ENCODE measurements at regions not wholly inside any gene's neighbourhood (a gene's known extent, or its start where the extent isn't known, plus 50 kb on each side); places are given as distances from the start of the nearest gene placed in this dataset.

DNA sequence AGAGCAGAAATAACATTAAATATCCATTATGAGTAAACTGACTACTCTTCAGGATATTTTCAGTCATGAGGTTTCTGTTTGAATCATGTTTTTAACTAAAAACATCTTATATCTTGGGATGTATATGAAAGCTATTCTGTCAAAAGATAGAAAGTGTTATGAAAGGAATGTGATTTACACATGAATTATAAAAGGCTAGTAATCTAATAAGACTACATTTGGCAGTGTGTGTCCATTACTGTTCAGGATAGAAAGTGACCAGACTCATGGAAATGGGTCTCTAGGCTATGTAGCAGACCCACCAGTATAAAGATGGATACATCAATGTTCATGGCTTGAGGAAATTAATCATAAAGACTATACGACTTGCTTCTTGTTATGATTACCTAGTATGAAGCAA lies 1328.2 kb upstream of the NUDT12 start:
- TF ChIP-seq RAD21 (IDR thresholded peaks at IDR 0.05; ENCODE audit: low read depth) (no peak), FOSL1 (IDR thresholded peaks at IDR 0.05; ENCODE audit: low read depth) (no peak), EGR1 (IDR thresholded peaks at IDR 0.05; ENCODE audit: low read depth) (no peak), REST (IDR thresholded peaks at IDR 0.05; ENCODE audit: low read depth) (no peak), EZH2 (IDR thresholded peaks at IDR 0.05) (no peak), POLR2AphosphoS5 (IDR thresholded peaks at IDR 0.05; ENCODE audit: low read depth, low read length) (no peak), YY1 (IDR thresholded peaks at IDR 0.05; ENCODE audit: extremely low read depth, insufficient replicate concordance, low read depth, low read length) (no peak), ELF1 (IDR thresholded peaks at IDR 0.05; ENCODE audit: borderline replicate concordance, low read depth) (no peak), TCF7L2 (IDR thresholded peaks at IDR 0.05; ENCODE audit: borderline replicate concordance, extremely low read depth, insufficient read depth, insufficient read length) (no peak), SRF (IDR thresholded peaks at IDR 0.05; ENCODE audit: low read depth) (no peak), SP1 (IDR thresholded peaks at IDR 0.05; ENCODE audit: low read depth) (no peak), EZH2phosphoT487 (IDR thresholded peaks at IDR 0.05; ENCODE audit: borderline replicate concordance) (no peak)
- TF ChIP-seq, protein P1, sequence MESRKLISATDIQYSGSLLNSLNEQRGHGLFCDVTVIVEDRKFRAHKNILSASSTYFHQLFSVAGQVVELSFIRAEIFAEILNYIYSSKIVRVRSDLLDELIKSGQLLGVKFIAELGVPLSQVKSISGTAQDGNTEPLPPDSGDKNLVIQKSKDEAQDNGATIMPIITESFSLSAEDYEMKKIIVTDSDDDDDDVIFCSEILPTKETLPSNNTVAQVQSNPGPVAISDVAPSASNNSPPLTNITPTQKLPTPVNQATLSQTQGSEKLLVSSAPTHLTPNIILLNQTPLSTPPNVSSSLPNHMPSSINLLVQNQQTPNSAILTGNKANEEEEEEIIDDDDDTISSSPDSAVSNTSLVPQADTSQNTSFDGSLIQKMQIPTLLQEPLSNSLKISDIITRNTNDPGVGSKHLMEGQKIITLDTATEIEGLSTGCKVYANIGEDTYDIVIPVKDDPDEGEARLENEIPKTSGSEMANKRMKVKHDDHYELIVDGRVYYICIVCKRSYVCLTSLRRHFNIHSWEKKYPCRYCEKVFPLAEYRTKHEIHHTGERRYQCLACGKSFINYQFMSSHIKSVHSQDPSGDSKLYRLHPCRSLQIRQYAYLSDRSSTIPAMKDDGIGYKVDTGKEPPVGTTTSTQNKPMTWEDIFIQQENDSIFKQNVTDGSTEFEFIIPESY (IDR thresholded peaks at IDR 0.05; ENCODE audit: extremely low read depth, insufficient replicate concordance, low read length) = no peak
- TF ChIP-seq, protein P2, sequence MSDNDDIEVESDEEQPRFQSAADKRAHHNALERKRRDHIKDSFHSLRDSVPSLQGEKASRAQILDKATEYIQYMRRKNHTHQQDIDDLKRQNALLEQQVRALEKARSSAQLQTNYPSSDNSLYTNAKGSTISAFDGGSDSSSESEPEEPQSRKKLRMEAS (IDR thresholded peaks at IDR 0.05) = no peak
- TF ChIP-seq, protein P3, sequence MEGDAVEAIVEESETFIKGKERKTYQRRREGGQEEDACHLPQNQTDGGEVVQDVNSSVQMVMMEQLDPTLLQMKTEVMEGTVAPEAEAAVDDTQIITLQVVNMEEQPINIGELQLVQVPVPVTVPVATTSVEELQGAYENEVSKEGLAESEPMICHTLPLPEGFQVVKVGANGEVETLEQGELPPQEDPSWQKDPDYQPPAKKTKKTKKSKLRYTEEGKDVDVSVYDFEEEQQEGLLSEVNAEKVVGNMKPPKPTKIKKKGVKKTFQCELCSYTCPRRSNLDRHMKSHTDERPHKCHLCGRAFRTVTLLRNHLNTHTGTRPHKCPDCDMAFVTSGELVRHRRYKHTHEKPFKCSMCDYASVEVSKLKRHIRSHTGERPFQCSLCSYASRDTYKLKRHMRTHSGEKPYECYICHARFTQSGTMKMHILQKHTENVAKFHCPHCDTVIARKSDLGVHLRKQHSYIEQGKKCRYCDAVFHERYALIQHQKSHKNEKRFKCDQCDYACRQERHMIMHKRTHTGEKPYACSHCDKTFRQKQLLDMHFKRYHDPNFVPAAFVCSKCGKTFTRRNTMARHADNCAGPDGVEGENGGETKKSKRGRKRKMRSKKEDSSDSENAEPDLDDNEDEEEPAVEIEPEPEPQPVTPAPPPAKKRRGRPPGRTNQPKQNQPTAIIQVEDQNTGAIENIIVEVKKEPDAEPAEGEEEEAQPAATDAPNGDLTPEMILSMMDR (IDR thresholded peaks at IDR 0.05 in 2 of 3, conservative IDR thresholded peaks at IDR 0.05 in 1 of 3; ENCODE audit: borderline replicate concordance in 1 of 3, insufficient read depth in 1 of 3, low read depth in 2 of 3, low read length in 2 of 3) = no peak
- TF ChIP-seq, protein P4, sequence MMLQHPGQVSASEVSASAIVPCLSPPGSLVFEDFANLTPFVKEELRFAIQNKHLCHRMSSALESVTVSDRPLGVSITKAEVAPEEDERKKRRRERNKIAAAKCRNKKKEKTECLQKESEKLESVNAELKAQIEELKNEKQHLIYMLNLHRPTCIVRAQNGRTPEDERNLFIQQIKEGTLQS (IDR thresholded peaks at IDR 0.05) = no peak
- ChIA-PET CTCF (no interaction called here), POLR2A (no interaction called here), RAD21 (ENCODE audit: low non-redundant PET in 1 of 2, low total read pairs in 2 of 2, uncharacterized antibody in 2 of 2, unreplicated experiment in 2 of 2) (no interaction called here)
- ATAC-seq (no peak), DNase-seq (ENCODE audit: low read depth, low spot score) (no peak)
- Histone ChIP-seq H3K36me3 (ENCODE audit: control insufficient read depth in 1 of 2, insufficient read depth in 2 of 2, low read length in 2 of 2) (no peaks in the 10 kb centered on the region), H3K4me2 (ENCODE audit: low read length) (no peak overlapping the region), H3K79me2 (ENCODE audit: insufficient read depth, low read length) (no peaks in the 10 kb centered on the region), H3K4me3 (replicated peaks in 1 of 2; ENCODE audit: low read depth in 1 of 2, low read length in 2 of 2) (no peak overlapping the region), H3K4me1 (ENCODE audit: control insufficient read depth in 1 of 2, insufficient read depth in 2 of 2, low read length in 2 of 2) (no peaks in the 10 kb centered on the region), H3K27me3 (ENCODE audit: insufficient read depth, low read length) (no peaks in the 10 kb centered on the region), H3K27ac (ENCODE audit: low read depth, low read length) (no peak overlapping the region), H4K20me1 (ENCODE audit: insufficient read depth) (no peaks in the 10 kb centered on the region), H3K9ac (ENCODE audit: low read length) (no peak overlapping the region), H3K9me3 (ENCODE audit: control insufficient read depth in 1 of 2, insufficient read depth in 1 of 2, low read depth in 1 of 2, low read length in 2 of 2) (no peaks in the 10 kb centered on the region), H2AFZ (ENCODE audit: low read depth, low read length, poor library complexity, severe bottlenecking) (no peak overlapping the region), H3K9me2 (ENCODE audit: insufficient read depth) (no peaks in the 10 kb centered on the region)
- no TSS peak for BruUV-seq (replicated peaks)
- intact Hi-C loops (cut with micrococcal nuclease) = no loop called here

All from HCT116 (cell line).